Left ventricle myocardium inferior (tissue), 1 donor: ENCODE measurements at regions not wholly inside any gene's neighbourhood (a gene's known extent, or its start where the extent isn't known, plus 50 kb on each side); places are given as distances from the start of the nearest gene placed in this dataset.

ENCODE experiments used
- DNase-seq: peaks from one replicate; pipeline ENCODE4 v3.0.0-alpha.2; 2020
- H3K27ac ChIP-seq: fragments of 200-600 bp; replicated peaks from 2 replicates; pipeline ENCODE4 v1.8.0; 2021
- H3K27me3 ChIP-seq: fragments of 200-600 bp; 2 replicates; pipeline ENCODE4 v1.8.0; 2021; ENCODE audit warnings: low read depth
- H3K36me3 ChIP-seq: fragments of 200-600 bp; 2 replicates; pipeline ENCODE4 v1.8.0; 2021
- H3K4me1 ChIP-seq: fragments of 200-600 bp; 2 replicates; pipeline ENCODE4 v1.8.0; 2021
- H3K4me3 ChIP-seq: fragments of 200-600 bp; 2 replicates; pipeline ENCODE4 v1.8.0; 2021; ENCODE audit warnings: mild to moderate bottlenecking, moderate library complexity
- H3K9me3 ChIP-seq: fragments of 200-600 bp; replicated peaks from 2 replicates; pipeline ENCODE4 v1.8.0; 2021
- intact Hi-C: fragments of 100-400 bp; cut with micrococcal nuclease; formaldehyde crosslinking; loops from one replicate; pipeline ENCODE4 v1.11.0; 2022
- TF ChIP-seq, protein P1 (sequence below): fragments of 200-600 bp; IDR thresholded peaks from 2 replicates; pipeline ENCODE4 v1.8.0; 2021; ENCODE audit warnings: antibody characterized with exemption, mild to moderate bottlenecking, borderline replicate concordance
- donor health status: DM: no; HTN: yes; CAD: no; lungs with severe emphysema.

DNA sequence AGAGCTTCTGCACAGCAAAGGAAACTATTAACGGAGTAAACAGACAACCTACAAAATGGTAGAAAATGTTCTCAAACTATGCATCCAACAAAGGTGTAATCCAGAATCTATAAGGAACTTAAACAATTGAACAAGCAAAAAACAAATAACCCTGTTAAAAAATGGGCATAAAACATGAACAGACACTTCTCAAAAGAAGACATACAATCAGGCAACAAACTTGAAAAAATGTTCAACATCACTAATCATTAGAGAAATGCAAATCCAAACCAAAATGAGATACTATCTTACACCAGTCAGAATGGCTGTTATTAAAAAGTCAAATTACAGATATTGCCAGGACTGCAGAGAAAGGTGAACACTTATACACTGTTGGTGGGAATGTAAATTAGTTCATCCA lies 309.6 kb upstream of the KLF3 start:
- intact Hi-C loops = no loop called here

DNA sequence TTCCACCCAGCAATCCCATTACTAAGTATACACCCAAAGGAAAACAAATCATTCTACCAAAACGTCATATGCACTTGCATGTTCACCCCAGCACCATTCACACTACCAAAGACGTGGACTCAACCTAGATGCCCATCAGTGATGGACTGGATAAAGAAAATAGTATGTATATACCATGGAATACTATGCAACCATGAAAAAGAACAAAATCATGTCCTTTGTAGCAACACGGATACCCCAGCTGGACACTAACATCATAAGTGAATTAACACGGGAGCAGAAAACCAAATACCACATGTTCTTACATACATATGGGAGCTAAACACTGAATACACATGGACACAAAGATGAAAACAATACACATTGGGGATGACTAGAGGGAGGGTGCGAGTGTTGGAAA lies 309.1 kb upstream of the KLF3 start:
- Histone ChIP-seq H3K27me3 (no peaks in the 10 kb centered on the region), H3K36me3 (no peaks in the 10 kb centered on the region), H3K9me3 (peaks cover 37% of the 10 kb centered on the region), H3K4me1 (no peaks in the 10 kb centered on the region), H3K27ac (no peak overlapping the region), H3K4me3 (no peak overlapping the region)
- no peak for DNase-seq
- intact Hi-C loops = no loop called here
- TF ChIP-seq, protein P1, sequence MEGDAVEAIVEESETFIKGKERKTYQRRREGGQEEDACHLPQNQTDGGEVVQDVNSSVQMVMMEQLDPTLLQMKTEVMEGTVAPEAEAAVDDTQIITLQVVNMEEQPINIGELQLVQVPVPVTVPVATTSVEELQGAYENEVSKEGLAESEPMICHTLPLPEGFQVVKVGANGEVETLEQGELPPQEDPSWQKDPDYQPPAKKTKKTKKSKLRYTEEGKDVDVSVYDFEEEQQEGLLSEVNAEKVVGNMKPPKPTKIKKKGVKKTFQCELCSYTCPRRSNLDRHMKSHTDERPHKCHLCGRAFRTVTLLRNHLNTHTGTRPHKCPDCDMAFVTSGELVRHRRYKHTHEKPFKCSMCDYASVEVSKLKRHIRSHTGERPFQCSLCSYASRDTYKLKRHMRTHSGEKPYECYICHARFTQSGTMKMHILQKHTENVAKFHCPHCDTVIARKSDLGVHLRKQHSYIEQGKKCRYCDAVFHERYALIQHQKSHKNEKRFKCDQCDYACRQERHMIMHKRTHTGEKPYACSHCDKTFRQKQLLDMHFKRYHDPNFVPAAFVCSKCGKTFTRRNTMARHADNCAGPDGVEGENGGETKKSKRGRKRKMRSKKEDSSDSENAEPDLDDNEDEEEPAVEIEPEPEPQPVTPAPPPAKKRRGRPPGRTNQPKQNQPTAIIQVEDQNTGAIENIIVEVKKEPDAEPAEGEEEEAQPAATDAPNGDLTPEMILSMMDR = no peak

More for the DNA sequence above, 309.6 kb upstream of the KLF3 start:
- no peak overlapping the region for H3K27ac ChIP-seq
- no peaks in the 10 kb centered on the region for H3K36me3 ChIP-seq
- H3K9me3 ChIP-seq = peaks cover 37% of the 10 kb centered on the region
- H3K27me3 ChIP-seq = no peaks in the 10 kb centered on the region
- H3K4me1 ChIP-seq = no peaks in the 10 kb centered on the region
- TF ChIP-seq, protein P1 = no peak
- no peak for DNase-seq
- H3K4me3 ChIP-seq = no peak overlapping the region

DNA sequence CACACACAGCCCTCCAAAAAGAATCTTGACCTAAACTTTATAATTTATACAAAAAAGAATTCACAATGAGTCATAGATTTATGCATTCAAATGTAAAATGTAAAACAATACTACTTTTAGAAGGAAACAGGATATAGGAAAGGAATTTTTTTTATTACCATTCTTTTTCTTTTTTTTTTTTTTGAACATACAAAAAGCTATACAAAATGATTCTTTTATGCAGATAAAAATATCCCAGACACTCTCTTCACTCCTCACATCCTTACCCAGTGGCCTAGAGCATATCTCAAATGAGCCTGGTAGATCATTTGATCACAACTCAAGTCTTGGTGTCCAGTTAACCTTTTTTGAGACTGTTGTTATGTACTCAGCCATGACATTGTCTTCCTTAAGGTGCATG lies 307.3 kb upstream of the KLF3 start:
- no peak overlapping the region for H3K27ac ChIP-seq
- H3K4me1 ChIP-seq = no peaks in the 10 kb centered on the region
- no peaks in the 10 kb centered on the region for H3K27me3 ChIP-seq
- DNase-seq = no peak
- intact Hi-C loops = no loop called here
- no peak overlapping the region for H3K4me3 ChIP-seq
- H3K9me3 ChIP-seq = peaks cover 33% of the 10 kb centered on the region
- H3K36me3 ChIP-seq = no peaks in the 10 kb centered on the region
- TF ChIP-seq, protein P1 = no peak

DNA sequence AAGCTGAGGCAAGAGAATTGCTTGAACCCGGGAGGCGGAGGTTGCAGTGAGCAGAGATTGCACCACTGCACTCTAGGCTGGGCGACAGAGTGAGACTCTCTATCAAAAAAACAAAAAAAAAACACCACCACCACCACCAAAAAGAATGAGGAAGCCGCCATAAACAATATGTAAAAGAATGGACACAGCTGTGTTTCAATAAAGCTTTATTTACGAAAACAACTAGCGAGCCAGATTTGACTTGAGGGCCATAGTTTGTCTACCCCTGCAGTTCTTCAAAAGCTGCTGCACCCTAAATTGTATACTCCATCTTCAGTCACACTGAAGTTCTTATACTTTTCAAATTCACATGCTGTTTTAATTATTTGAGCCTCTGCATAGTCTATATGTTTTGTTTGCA lies 306.5 kb upstream of the KLF3 start:
- H3K27me3 ChIP-seq = no peaks in the 10 kb centered on the region
- DNase-seq = no peak
- H3K36me3 ChIP-seq = no peaks in the 10 kb centered on the region
- no peak overlapping the region for H3K4me3 ChIP-seq
- no peak overlapping the region for H3K27ac ChIP-seq
- intact Hi-C loops = no loop called here
- H3K9me3 ChIP-seq = peaks cover 24% of the 10 kb centered on the region
- TF ChIP-seq, protein P1 = no peak
- no peaks in the 10 kb centered on the region for H3K4me1 ChIP-seq

DNA sequence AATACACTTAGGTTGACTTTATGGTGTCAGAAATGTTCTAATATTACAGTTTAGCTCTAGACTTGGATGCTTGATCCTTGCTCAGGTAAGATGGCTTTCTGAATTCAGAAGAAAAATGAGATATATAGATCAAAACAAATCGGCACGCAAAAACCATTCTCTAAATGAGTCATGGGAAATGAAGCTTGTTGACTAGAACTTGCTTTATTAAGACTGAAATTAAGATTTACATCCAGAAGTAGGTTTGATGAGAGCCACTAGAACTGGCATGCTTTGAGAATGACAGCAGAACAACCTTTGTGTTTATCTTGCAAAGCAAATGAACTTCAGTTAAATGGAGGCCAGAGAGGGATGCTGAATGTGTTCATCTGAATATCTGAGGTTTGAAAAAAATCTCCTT lies 304.9 kb upstream of the KLF3 start:
- no peak overlapping the region for H3K27ac ChIP-seq
- H3K27me3 ChIP-seq = no peaks in the 10 kb centered on the region
- no peak overlapping the region for H3K4me3 ChIP-seq
- TF ChIP-seq, protein P1 = no peak
- intact Hi-C loops = no loop called here
- H3K4me1 ChIP-seq = no peaks in the 10 kb centered on the region
- H3K9me3 ChIP-seq = peaks cover 8% of the 10 kb centered on the region
- no peaks in the 10 kb centered on the region for H3K36me3 ChIP-seq
- no peak for DNase-seq

DNA sequence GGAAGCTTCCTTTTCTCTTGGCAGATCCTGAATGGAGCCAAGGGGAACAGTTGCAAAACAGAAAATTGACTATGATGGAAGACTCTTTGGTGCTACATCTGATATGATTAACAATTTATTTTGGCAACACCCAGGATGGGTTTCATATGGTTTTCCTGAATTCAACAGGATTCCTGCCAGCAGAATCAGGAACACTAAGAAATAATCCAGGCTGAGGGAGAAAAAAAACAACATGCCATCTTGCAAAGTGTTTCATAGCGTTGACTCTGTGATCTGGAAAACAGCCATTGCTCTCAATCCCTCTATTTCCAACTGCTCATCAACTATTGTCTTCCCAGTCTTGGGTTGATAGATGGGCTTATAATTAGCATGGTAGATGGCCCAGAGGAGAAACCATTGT lies 303.8 kb upstream of the KLF3 start:
- intact Hi-C loops = no loop called here
- H3K4me1 ChIP-seq = no peaks in the 10 kb centered on the region
- DNase-seq = no peak
- H3K27me3 ChIP-seq = no peaks in the 10 kb centered on the region
- H3K27ac ChIP-seq = no peak overlapping the region
- no peaks in the 10 kb centered on the region for H3K36me3 ChIP-seq
- H3K4me3 ChIP-seq = no peak overlapping the region
- no peaks in the 10 kb centered on the region for H3K9me3 ChIP-seq
- TF ChIP-seq, protein P1 = no peak
